Thyroid gland (tissue), 4 donors: ENCODE measurements at regions not wholly inside any gene's neighbourhood (a gene's known extent, or its start where the extent isn't known, plus 50 kb on each side); places are given as distances from the start of the nearest gene placed in this dataset.
"Not testable (repeated sequence)": the region's sequence is repeated elsewhere in the genome, so short reads cannot be mapped to it uniquely, and the experiment has no call there.

Experiments
- POLR2A ChIP-seq, 2 donors: fragments of 450-650 bp; IDR thresholded peaks; one replicate each; pipeline ENCODE4 v1.6.1; 2017; ENCODE audit warnings: antibody characterized with exemption in 2 of 2, mild to moderate bottlenecking in 2 of 2, moderate library complexity in 1 of 2
- TF ChIP-seq, protein P1 (sequence below), 6 experiments: fragments of 200-600 bp in 3 of 6; fragments of 450-650 bp in 3 of 6; sonication (generic) in 3 of 6; IDR thresholded peaks; one replicate each; pipeline ENCODE4 v1.5.1; 2016 to 2019; ENCODE audit warnings: antibody characterized with exemption in 6 of 6, mild to moderate bottlenecking in 2 of 6, inconsistent platforms in 1 of 6, moderate library complexity in 1 of 6

DNA sequence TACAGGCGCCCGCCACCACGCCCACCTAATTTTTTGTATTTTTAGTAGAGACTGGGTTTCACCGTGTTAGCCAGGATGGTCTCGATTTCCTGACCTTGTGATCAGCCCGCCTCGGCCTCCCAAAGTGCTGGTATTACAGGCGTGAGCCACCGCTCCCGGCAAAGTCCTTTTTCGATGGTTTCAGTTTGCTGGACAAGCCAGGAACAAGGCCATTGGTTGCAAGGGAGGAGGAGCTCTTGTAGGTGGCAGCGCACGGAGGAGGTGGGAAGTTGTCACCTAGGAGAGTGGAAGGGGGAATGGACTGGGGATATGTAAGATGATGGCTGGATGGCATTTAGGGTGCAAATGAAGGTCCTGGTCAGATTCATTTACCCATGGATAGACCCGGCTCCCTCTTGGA lies 218.5 kb upstream of the ATP6AP2 start:
- TF ChIP-seq POLR2A (IDR thresholded peaks at IDR 0.05): not testable (repeated sequence)
- TF ChIP-seq, protein P1, sequence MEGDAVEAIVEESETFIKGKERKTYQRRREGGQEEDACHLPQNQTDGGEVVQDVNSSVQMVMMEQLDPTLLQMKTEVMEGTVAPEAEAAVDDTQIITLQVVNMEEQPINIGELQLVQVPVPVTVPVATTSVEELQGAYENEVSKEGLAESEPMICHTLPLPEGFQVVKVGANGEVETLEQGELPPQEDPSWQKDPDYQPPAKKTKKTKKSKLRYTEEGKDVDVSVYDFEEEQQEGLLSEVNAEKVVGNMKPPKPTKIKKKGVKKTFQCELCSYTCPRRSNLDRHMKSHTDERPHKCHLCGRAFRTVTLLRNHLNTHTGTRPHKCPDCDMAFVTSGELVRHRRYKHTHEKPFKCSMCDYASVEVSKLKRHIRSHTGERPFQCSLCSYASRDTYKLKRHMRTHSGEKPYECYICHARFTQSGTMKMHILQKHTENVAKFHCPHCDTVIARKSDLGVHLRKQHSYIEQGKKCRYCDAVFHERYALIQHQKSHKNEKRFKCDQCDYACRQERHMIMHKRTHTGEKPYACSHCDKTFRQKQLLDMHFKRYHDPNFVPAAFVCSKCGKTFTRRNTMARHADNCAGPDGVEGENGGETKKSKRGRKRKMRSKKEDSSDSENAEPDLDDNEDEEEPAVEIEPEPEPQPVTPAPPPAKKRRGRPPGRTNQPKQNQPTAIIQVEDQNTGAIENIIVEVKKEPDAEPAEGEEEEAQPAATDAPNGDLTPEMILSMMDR (IDR thresholded peaks at IDR 0.05): not testable (repeated sequence)
